ENCODE measurements at regions not wholly inside any gene's neighbourhood (a gene's known extent, or its start where the extent isn't known, plus 50 kb on each side); places are given as distances from the start of the nearest gene placed in this dataset.

DNA sequence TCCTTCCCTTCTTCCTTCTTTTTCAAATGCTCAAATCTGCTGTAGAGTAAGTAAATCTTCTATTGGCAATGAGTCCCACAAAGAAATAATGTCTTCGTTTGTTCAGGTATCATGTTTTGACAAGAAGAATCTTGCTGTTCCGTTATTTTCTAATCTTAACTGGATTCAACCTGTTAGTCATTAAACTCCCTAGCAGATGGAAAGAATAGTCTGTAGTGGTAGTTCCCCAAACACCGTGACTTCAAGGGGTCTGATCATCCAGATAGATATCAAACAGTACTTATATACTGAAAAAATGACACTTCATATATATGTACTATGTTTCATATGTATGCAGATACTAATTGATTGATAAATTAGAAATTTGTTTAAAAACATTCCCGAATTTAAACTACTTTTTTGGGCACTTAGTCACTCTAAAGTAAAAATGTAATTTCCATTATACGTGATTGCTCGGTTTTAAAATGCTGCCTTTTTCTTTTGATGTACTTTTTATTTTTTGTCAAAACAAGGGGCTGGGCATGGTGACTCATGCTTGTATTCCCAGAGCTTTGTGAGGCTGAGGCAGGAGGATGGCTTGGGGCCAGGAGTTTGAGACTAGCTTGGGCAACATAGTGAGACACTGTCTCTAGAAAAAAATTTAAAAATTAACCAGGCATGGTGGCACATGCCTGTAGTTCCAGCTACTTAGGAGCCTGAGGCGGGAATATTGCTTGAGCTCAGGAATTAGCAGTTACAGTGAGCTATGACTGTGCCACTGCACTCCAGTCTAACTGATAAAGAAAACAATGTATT is 335.7 kb upstream of the SNX7 start:
- intact Hi-C loops (cut with DNase I), result no loop called here
- no peak overlapping the region for H3K27ac ChIP-seq
- no peaks in the 10 kb centered on the region for H3K9me3 ChIP-seq
- no peaks in the 10 kb centered on the region for H3K36me3 ChIP-seq (replicated peaks in 1 of 2; ENCODE audit: insufficient read depth in 1 of 2, low read depth in 2 of 2)
- no peak overlapping the region for H3K4me3 ChIP-seq
- DNase-seq (peak; percentile 48 to 85 (median 68)), ATAC-seq (peak; percentile 58)
- 36 to 37% methylated on average over 7 of the region's 7 CpGs for WGBS, 2 donors
- H3K4me1 ChIP-seq, result no peaks in the 10 kb centered on the region
- TF ChIP-seq CTCF (IDR thresholded peaks at IDR 0.05) (no peak), POLR2A (IDR thresholded peaks at IDR 0.05) (no peak)
- H3K27me3 ChIP-seq, result no peaks in the 10 kb centered on the region

DNA sequence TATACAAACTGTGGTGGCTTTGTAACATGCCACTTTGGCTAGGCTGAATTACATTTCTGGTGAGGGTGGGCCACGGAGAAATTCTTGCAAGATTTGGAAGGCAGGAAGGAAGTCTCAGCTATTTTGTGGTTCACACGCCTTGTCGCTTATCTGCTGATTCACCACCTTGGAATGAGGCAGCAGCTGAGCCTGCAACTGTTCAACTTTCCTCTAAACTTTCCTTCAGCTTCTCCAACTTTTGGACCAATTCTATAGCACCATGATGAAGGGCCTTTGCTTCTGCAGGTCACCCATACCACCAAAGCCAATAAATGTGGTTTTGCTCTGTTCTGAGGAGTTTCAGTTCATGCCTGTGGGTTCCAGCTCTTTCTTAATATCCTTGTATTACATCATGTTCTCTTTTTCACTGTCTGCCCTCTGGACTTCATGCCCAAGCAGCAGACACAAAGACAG is 337.6 kb upstream of the SNX7 start:
- H3K27me3 ChIP-seq, result no peaks in the 10 kb centered on the region
- no peak for TF ChIP-seq POLR2A (IDR thresholded peaks at IDR 0.05)
- no peak for TF ChIP-seq CTCF (IDR thresholded peaks at IDR 0.05)
- 35 to 56% methylated on average over 3 of the region's 3 CpGs for WGBS, 2 donors
- intact Hi-C loops (cut with DNase I), result no loop called here
- peak in 1 of 4 donors; percentile 19 for DNase-seq
- ATAC-seq, result no peak
- no peak overlapping the region for H3K4me3 ChIP-seq
- no peaks in the 10 kb centered on the region for H3K36me3 ChIP-seq (replicated peaks in 1 of 2; ENCODE audit: insufficient read depth in 1 of 2, low read depth in 2 of 2)
- H3K4me1 ChIP-seq, result no peaks in the 10 kb centered on the region
- no peaks in the 10 kb centered on the region for H3K9me3 ChIP-seq
- H3K27ac ChIP-seq, result no peak overlapping the region

GRCh38 chr1:98323388-98323787 is 338.1 kb upstream of the SNX7 start:
- peak in 1 of 4 donors; percentile 33 for DNase-seq
- TF ChIP-seq CTCF (IDR thresholded peaks at IDR 0.05) (no peak), POLR2A (IDR thresholded peaks at IDR 0.05) (no peak)
- Histone ChIP-seq H3K36me3 (replicated peaks in 1 of 2; ENCODE audit: insufficient read depth in 1 of 2, low read depth in 2 of 2) (no peaks in the 10 kb centered on the region), H3K27me3 (no peaks in the 10 kb centered on the region), H3K4me3 (no peak overlapping the region), H3K27ac (no peak overlapping the region), H3K4me1 (no peaks in the 10 kb centered on the region), H3K9me3 (no peaks in the 10 kb centered on the region)
- ATAC-seq, result no peak
- intact Hi-C loops (cut with DNase I), result no loop called here

DNA sequence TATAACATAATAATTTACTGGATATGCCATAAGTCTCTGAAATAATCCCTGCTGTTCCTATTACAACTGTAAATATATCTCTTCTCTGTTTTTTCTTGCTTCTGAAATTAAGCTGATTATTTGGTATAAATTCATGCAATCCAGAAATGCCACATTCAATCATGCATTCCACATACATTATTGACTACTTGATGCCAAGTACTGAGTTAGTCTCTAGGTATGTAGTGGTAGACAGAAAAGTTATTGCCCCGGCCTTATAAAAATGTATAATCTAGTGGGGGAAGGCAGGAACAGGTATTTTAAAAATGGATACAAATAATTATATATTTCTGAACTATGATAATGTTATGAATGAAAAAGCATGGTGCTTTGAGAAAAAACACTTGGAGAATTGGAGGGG is 338.6 kb upstream of the SNX7 start:
- TF ChIP-seq CTCF (IDR thresholded peaks at IDR 0.05), result no peak
- no peaks in the 10 kb centered on the region for H3K4me1 ChIP-seq
- no peak for ATAC-seq
- intact Hi-C loops (cut with DNase I), result no loop called here
- H3K36me3 ChIP-seq (replicated peaks in 1 of 2; ENCODE audit: insufficient read depth in 1 of 2, low read depth in 2 of 2), result no peaks in the 10 kb centered on the region
- H3K4me3 ChIP-seq, result no peak overlapping the region
- no peaks in the 10 kb centered on the region for H3K27me3 ChIP-seq
- 67 to 80% methylated on average over 1 of the region's 1 CpG for WGBS, 2 donors
- no peak overlapping the region for H3K27ac ChIP-seq
- H3K9me3 ChIP-seq, result no peaks in the 10 kb centered on the region
- DNase-seq, result no peak

DNA sequence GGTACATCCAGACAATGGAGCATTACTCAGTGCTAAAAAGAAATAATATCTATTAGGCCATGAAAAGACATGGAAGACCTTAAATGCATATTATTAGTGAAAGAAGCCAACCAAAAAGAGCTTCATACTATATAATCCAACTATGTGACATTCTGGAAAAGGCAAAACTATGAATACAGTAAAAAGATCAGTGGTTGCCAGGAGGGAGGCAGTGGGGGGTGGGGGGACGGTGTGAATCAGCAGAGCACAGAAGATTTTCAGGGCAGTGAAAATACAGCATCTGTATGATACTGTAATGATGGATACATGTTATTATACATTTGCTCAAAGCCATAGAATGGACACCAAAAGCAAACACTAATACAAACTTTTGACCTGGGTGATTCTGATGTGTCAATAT is 339.4 kb upstream of the SNX7 start:
- no peak for DNase-seq
- Histone ChIP-seq H3K27ac (no peak overlapping the region), H3K36me3 (replicated peaks in 1 of 2; ENCODE audit: insufficient read depth in 1 of 2, low read depth in 2 of 2) (no peaks in the 10 kb centered on the region), H3K9me3 (no peaks in the 10 kb centered on the region), H3K4me1 (no peaks in the 10 kb centered on the region), H3K4me3 (no peak overlapping the region), H3K27me3 (no peaks in the 10 kb centered on the region)
- WGBS, 2 donors, result 47 to 61% methylated on average over 1 of the region's 1 CpG
- intact Hi-C loops (cut with DNase I), result no loop called here
- ATAC-seq, result no peak
- TF ChIP-seq POLR2A (IDR thresholded peaks at IDR 0.05), result no peak
- no peak for TF ChIP-seq CTCF (IDR thresholded peaks at IDR 0.05)

Data from body of pancreas (tissue), 4 donors.